Sigmoid colon (tissue), 6 donors: ENCODE measurements at regions not wholly inside any gene's neighbourhood (a gene's known extent, or its start where the extent isn't known, plus 50 kb on each side); places are given as distances from the start of the nearest gene placed in this dataset.

Experiments used
- DNase-seq: peaks from one replicate; pipeline ENCODE4 v3.0.0-alpha.2; 2019
- H3K27ac ChIP-seq, 4 donors: fragments of 200-600 bp; sonication (generic); one replicate each; pipeline ENCODE4 v1.5.1; 2016 to 2019; ENCODE audit warnings: mild to moderate bottlenecking in 1 of 4
- H3K27me3 ChIP-seq, 3 donors: fragments of 200-600 bp; sonication (generic); one replicate each; pipeline ENCODE4 v1.5.1; 2019; ENCODE audit warnings: mild to moderate bottlenecking in 1 of 3
- H3K36me3 ChIP-seq, 4 donors: fragments of 200-600 bp; sonication (generic); one replicate each; pipeline ENCODE4 v1.5.1; 2016 to 2019
- H3K4me1 ChIP-seq, 4 donors: fragments of 200-600 bp; sonication (generic); one replicate each; pipeline ENCODE4 v1.5.1; 2017 to 2019
- H3K4me3 ChIP-seq, 4 donors: fragments of 200-600 bp; sonication (generic); one replicate each; pipeline ENCODE4 v1.5.1; 2017 to 2019; ENCODE audit warnings: mild to moderate bottlenecking in 2 of 4, moderate library complexity in 1 of 4
- H3K9me3 ChIP-seq, 4 donors: fragments of 200-600 bp in 3 of 4; sonication (generic) in 3 of 4; one replicate each; pipeline versions ENCODE4 v1.5.1 to v1.6.1; 2013 to 2019
- EP300 ChIP-seq, 4 donors: sonication (generic); formaldehyde crosslinking; IDR thresholded peaks; one replicate each; pipeline ENCODE4 v1.6.1; 2017; ENCODE audit warnings: antibody characterized with exemption in 4 of 4
- POLR2A ChIP-seq, 2 donors: fragments of 450-650 bp; IDR thresholded peaks; one replicate each; pipeline ENCODE4 v1.6.1; 2016; ENCODE audit warnings: antibody characterized with exemption in 2 of 2, mild to moderate bottlenecking in 2 of 2, moderate library complexity in 2 of 2
- POLR2AphosphoS5 ChIP-seq, 4 donors: sonication (generic); formaldehyde crosslinking; IDR thresholded peaks; one replicate each; pipeline ENCODE4 v1.6.1; 2017; ENCODE audit warnings: antibody characterized with exemption in 4 of 4
- WGBS, 2 donors: extraction: QIAGEN DNeasy Blood & Tissue Kit; methylation state at CpG; one replicate each; pipeline ENCODE4 v1.1.7; 2013; 5-methylcytosine and 5-hydroxymethylcytosine counted together
- intact Hi-C: fragments of 100-400 bp; cut with DNase I; formaldehyde crosslinking; loops from one replicate; pipeline ENCODE4 v1.15.1; 2023
- TF ChIP-seq, protein P1 (sequence below), 4 experiments: fragments of 450-650 bp in 3 of 4; fragments of 200-600 bp in 1 of 4; IDR thresholded peaks; one replicate each; pipeline ENCODE4 v1.5.1; 2016 to 2019; ENCODE audit warnings: antibody characterized with exemption in 4 of 4, mild to moderate bottlenecking in 3 of 4, moderate library complexity in 2 of 4
- donor health status: healthy with polysubstance abuse.
- donor health status: healthy.

DNA sequence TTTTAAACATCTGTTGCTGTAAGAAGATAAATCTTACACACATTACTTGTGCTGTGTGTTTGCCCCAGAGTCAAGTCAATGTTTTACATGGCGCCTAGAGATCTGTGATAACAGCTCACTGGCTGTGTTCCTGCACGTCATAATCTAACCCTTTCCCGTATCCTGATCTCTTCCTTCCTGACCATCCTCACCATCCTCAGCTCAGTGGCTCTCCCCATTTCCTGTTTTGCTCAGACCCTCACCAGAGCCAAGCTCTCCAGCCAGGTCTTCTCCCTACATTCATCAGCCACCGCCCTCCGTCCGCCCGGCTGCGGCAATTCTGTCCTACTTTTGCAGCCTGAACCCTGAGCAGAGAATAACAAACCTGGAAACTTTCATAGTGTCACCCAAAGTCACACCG is 824.7 kb downstream of the USP25 start:
- H3K27me3 ChIP-seq = no peaks in the 10 kb centered on the region
- no peaks in the 10 kb centered on the region for H3K36me3 ChIP-seq
- no peaks in the 10 kb centered on the region for H3K4me1 ChIP-seq
- intact Hi-C loops = no loop called here
- WGBS, 2 donors = 73 to 84% methylated on average over 9 of the region's 9 CpGs
- TF ChIP-seq POLR2AphosphoS5 (IDR thresholded peaks at IDR 0.05) (no peak), POLR2A (IDR thresholded peaks at IDR 0.05) (no peak), EP300 (IDR thresholded peaks at IDR 0.05) (no peak)
- TF ChIP-seq, protein P1, sequence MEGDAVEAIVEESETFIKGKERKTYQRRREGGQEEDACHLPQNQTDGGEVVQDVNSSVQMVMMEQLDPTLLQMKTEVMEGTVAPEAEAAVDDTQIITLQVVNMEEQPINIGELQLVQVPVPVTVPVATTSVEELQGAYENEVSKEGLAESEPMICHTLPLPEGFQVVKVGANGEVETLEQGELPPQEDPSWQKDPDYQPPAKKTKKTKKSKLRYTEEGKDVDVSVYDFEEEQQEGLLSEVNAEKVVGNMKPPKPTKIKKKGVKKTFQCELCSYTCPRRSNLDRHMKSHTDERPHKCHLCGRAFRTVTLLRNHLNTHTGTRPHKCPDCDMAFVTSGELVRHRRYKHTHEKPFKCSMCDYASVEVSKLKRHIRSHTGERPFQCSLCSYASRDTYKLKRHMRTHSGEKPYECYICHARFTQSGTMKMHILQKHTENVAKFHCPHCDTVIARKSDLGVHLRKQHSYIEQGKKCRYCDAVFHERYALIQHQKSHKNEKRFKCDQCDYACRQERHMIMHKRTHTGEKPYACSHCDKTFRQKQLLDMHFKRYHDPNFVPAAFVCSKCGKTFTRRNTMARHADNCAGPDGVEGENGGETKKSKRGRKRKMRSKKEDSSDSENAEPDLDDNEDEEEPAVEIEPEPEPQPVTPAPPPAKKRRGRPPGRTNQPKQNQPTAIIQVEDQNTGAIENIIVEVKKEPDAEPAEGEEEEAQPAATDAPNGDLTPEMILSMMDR (IDR thresholded peaks at IDR 0.05) = no peak
- no peak for DNase-seq
- no peak overlapping the region for H3K27ac ChIP-seq
- H3K9me3 ChIP-seq = no peaks in the 10 kb centered on the region
- H3K4me3 ChIP-seq = no peak overlapping the region

- Histone ChIP-seq H3K9me3 (no peaks in the 10 kb centered on the region), H3K4me3 (no peak overlapping the region), H3K4me1 (peaks cover 0 to 3% (median 0%) of the 10 kb centered on the region in 4 donors), H3K27me3 (no peaks in the 10 kb centered on the region), H3K27ac (no peak overlapping the region), H3K36me3 (no peaks in the 10 kb centered on the region)
- DNase-seq = no peak
- WGBS, 2 donors = 65 to 84% methylated on average over 7 of the region's 7 CpGs
- intact Hi-C loops = no loop called here
- no peak for TF ChIP-seq EP300 (IDR thresholded peaks at IDR 0.05)
- TF ChIP-seq POLR2A (IDR thresholded peaks at IDR 0.05) = no peak
- TF ChIP-seq, protein P1 (IDR thresholded peaks at IDR 0.05) = no peak
- no peak for TF ChIP-seq POLR2AphosphoS5 (IDR thresholded peaks at IDR 0.05)
Observed at GRCh38 chr21:16563116-16563515, 833.3 kb downstream of the USP25 start.

DNA sequence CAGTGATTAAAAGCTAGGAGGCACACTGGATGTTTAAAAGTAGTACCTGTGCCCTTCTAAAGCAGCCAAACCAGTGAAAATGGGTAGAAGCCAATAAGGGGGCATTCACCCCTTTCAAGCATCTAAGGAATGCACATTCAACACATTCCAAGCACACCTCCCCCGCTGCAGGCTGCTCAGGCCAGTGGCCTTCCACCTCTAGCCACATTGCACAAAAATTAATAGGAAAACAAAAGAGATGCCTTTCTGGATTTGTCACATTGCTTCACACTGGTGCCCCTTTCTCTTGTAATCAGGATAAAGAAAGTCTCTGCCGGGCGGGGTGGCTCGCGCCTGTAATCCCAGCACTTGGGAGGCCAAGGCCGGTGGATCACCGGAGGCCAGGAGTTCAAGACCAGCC is 834.0 kb downstream of the USP25 start:
- 93% methylated on average over 7 of the region's 7 CpGs for WGBS, 2 donors
- H3K4me1 ChIP-seq = peaks cover 0 to 3% (median 0%) of the 10 kb centered on the region in 4 donors
- DNase-seq = no peak
- TF ChIP-seq, protein P1 (IDR thresholded peaks at IDR 0.05) = no peak
- TF ChIP-seq POLR2AphosphoS5 (IDR thresholded peaks at IDR 0.05) (no peak), EP300 (IDR thresholded peaks at IDR 0.05) (no peak), POLR2A (IDR thresholded peaks at IDR 0.05) (no peak)
- H3K9me3 ChIP-seq = no peaks in the 10 kb centered on the region
- no peaks in the 10 kb centered on the region for H3K36me3 ChIP-seq
- no peak overlapping the region for H3K4me3 ChIP-seq
- no peaks in the 10 kb centered on the region for H3K27me3 ChIP-seq
- no peak overlapping the region for H3K27ac ChIP-seq
- intact Hi-C loops = no loop called here

GRCh38 chr21:16568244-16568643 is 838.5 kb downstream of the USP25 start:
- WGBS, 2 donors = 73 to 84% methylated on average over 1 of the region's 1 CpG
- intact Hi-C loops = no loop called here
- H3K4me3 ChIP-seq = no peak overlapping the region
- H3K27ac ChIP-seq = no peak overlapping the region
- no peak for DNase-seq
- peaks cover 0 to 20% (median 6%) of the 10 kb centered on the region in 4 donors for H3K4me1 ChIP-seq
- no peaks in the 10 kb centered on the region for H3K9me3 ChIP-seq
- no peak for TF ChIP-seq EP300 (IDR thresholded peaks at IDR 0.05)
- no peak for TF ChIP-seq POLR2A (IDR thresholded peaks at IDR 0.05)
- no peak for TF ChIP-seq POLR2AphosphoS5 (IDR thresholded peaks at IDR 0.05)
- TF ChIP-seq, protein P1 (IDR thresholded peaks at IDR 0.05) = no peak
- H3K27me3 ChIP-seq = no peaks in the 10 kb centered on the region
- H3K36me3 ChIP-seq = no peaks in the 10 kb centered on the region

- no peaks in the 10 kb centered on the region for H3K9me3 ChIP-seq
- no peak overlapping the region for H3K4me3 ChIP-seq
- no peak overlapping the region for H3K27ac ChIP-seq
- DNase-seq = no peak
- H3K27me3 ChIP-seq = no peaks in the 10 kb centered on the region
- peaks cover 0 to 20% (median 5%) of the 10 kb centered on the region in 4 donors for H3K4me1 ChIP-seq
- H3K36me3 ChIP-seq = no peaks in the 10 kb centered on the region
- intact Hi-C loops = no loop called here
- TF ChIP-seq, protein P1 (IDR thresholded peaks at IDR 0.05) = no peak
- TF ChIP-seq EP300 (IDR thresholded peaks at IDR 0.05) (no peak), POLR2A (IDR thresholded peaks at IDR 0.05) (no peak), POLR2AphosphoS5 (IDR thresholded peaks at IDR 0.05) (no peak)
- WGBS, 2 donors = 61 to 77% methylated on average over 2 of the region's 2 CpGs
Observed at GRCh38 chr21:16568661-16569060, 838.9 kb downstream of the USP25 start.
